GM19351 (cell line): ENCODE measurements at regions not wholly inside any gene's neighbourhood (a gene's known extent, or its start where the extent isn't known, plus 50 kb on each side); places are given as distances from the start of the nearest gene placed in this dataset.
A peak's percentile ranks its signal among the peaks of the same experiment; 100 is the strongest.
"Not testable (repeated sequence)": the region's sequence is repeated elsewhere in the genome, so short reads cannot be mapped to it uniquely, and the experiment has no call there.

ENCODE experiments used
- ATAC-seq: cut with Tn5 transposase; IDR thresholded peaks from one replicate; pipeline ENCODE4 v1.9.1; 2021; ENCODE audit warnings: mild to moderate bottlenecking, moderate library complexity; ENCODE audit not compliant: unreplicated experiment

DNA sequence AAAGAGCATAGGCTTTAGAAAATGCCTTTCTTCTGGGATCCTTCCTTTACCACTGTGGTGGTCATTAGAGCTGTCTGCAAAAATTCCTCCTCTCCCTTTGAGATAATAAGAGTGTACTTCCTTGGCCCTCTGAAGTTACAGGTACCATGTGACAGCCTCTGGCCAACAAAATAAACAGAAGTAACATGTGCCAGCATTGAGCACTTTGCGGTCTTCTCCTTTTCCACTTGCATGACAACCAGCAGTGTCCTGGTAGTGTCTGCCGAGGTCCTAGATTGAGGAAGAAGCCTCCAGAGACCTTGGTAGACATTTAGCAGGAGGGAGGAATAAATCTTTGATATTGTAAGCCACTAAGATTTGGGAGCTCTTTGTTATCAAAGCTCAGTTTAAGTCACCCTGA, 87.5 kb upstream of the ARID1B start:
- no peak for ATAC-seq

DNA sequence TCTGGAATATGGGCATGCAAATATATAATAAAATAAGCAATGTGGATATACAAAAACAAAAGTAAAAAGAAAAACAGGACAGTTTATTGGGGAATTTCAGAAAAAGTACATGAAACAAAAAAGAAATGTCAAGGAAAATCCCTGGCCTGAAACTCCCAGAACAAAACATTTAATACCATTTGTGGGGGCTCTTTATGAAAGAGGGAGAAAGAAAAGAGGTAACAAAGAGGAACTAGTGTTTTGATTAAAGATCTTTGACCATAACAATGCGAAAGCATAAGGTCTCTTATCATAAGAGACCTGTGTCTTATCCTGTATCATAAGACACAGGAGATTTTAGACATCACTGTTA, 88.6 kb upstream of the ARID1B start:
- ATAC-seq: no peak

DNA sequence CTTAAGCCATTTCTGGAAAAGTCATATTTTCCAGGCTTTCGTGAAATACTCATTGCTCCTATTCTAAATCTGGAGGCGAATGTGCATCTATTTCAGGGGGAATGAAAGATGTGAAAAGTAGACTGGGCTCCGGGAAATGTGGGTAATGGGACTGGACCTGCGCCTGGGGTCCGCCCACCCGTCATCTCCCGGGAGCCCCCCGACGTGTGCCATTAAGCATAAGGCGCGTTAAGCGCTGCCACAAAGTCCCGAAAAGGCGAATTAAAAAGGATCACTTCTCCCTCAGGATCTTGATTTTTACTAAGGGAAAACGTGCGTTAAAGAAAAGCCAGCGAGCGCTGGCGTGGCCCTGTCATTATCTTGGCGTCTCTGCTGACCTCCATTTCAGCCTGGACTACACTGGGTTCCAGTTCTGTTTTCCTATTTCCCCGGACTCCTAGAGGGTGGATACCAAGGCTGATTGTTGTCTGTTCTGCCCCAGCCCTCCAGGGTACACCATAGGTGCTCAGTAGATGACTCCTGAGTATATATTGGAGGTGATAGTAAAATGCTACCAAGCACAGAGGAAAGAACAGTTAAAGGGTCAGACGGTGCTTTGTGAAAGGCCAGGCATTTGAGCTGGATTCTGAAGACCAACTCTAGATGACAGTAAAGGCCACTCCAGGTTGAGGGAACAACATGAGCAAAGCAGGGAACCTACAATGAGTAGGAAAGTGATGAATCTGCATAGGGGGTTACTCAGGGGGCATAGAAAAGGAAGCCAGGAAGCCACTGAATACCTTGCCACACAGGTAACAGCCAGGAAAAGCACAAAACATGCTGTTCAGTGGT, 89.2 kb upstream of the ARID1B start:
- no peak for ATAC-seq

DNA sequence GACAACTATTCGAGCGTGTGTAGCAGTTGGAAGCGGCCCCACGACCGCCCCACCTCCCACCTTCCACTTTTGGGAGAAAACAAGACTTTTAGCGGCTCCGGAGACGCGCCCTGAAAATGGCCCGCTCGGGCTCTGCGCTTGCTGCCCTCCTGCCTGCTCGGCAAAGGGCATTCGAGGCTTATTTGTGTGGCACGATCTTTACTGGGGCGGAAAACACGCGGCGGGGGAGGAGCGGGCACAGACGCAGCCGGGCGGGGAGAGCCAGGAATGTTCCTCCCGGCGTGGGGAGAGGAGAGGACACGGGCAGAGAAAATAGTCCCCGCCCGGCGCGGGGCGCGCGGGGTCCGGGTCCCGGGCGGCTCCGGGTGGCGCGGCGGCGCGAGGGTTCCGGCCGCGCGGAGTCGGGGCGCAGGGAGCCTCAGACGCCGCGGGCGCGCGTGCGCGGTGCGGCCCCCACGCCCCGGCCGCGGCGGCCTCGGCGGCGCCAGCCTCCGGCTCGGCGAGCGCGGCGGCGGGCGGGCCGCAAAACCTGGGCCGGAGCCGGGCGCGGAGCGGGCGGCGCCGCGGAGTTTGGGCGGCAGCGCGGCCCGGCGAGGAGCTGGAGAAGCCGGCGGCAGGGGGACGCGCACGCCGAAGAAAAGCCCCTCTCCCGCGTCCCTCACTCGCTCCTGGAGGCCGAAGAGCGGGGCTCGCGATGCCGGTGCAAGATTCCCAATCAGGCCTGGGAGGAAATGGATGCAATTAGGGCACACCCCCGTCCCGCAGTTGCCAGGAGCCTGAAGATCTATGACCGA, 90.0 kb upstream of the ARID1B start:
- peak; percentile 57 for ATAC-seq

DNA sequence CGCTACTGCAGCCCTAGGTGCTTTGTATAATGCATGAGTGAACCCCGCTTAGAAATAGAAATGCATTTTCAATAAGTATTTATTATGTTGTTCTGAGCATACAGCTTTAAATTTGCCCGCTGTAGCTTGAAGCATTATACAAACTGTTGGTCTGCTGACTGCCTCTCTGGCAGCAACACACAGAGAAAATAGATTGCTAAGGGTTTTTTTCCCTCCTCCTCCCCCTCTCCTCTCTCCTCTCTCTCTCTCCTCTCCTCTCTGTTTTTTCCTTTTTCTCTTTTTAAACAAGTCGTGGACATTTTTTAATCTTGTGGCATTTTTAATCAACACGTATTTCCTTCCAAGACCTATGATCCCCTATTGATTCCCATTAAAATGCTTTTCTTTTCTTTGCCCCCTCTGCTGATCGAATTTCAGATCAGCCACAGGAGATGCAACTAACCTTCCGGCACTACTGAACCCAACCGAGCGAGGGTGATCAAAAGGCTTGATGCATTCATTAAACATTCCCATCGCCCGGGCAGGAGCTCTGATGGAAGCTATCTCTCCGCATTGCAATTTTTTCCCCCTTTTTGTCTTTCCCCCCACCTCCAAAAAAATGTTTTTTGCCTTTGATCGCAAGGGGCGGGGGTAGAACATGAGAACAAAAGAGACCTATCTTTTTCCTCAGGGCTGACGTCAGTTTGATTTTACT, 90.7 kb upstream of the ARID1B start:
- peak; percentile 18 for ATAC-seq

DNA sequence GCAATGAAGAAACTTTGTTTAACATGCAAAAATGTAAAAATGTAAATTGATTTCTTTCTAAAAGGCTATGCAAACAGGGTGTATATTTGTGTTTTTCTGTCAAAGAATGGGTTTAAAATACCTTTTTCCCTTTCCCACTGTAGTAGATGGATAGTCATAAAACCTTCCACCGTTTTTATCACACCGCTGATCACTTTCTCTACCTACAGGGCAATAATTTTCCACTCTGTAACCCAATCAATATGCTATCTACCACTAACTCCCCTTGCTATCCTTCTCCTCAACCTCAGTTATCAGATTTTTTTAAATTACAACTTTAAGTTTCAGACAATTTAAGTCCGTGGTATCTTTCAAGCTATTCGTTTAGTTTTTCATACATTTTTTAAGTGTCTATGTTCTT, 91.4 kb upstream of the ARID1B start:
- ATAC-seq: no peak

DNA sequence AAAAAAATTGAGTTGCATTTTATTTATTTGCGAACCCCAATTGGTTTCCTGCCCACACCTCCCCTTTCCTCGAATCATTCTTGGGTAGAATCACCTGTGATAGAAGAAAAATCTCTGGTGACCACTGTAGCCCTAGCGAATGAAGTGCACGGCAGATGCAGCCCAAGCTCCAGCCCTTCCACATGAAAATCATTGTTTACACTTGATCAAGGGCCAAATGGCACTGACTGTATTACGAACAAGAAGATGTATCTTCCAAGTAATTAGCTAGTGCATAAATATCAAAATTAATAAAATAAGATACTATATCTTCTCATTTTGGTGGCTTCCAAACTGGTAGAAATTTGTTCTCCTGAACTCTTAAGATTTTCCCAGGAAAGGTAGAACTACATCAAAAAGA, 93.4 kb upstream of the ARID1B start:
- no peak for ATAC-seq

DNA sequence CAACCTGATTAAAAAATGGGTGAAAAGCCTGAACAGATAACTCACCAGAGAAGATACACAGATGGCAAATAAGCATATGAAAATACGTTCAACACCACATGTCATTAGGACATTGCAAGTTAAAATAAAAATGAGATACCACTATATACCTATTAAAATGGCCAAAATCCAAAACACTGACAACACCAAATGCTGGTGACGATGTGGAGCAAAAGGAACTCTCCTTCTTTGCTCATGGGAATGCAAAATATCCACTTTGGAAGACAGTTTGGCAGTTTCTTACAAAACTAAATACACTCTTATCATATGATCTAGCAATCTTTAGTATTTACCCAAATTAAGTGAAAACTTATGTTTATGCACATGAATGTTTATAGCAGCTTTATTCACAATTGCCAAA, 100.5 kb upstream of the ARID1B start:
- ATAC-seq: no peak

DNA sequence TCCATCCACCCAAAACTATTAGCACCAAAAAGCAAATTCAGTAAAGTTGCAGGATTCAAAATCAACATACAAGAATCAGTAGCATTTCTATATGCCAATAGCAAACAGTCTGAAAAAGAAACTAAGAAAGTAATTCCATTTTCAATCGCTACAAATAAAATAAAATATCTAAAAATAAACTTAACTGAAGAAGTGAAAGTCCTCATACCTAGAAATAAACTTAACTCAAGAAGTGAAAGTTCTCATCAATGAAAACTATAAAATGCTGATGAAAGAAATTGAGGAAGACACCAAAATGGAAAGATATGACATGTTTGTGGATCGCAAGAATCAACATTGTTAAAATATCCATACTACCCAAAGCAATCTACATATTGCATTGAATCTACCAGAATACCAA, 103.0 kb upstream of the ARID1B start:
- ATAC-seq: no peak

DNA sequence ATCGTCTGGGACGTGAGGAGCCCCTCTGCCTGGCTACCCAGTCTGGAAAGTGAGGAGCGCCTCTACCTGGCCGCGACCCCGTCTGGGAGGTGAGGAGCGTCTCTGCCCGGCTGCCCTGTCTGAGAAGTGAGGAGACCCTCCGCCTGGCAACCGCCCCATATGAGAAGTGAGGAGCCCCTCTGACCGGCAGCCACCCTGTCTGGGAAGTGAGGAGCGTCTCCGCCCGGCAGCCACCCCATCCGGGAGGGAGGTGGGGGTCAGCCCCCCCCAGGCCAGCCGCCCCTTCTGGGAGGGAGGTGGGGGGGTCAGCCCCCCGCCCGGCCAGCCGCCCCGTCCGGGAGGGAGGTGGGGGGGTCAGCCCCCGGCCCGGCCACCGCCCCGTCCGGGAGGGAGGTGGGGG, 107.1 kb upstream of the ARID1B start:
- not testable (repeated sequence) for ATAC-seq

DNA sequence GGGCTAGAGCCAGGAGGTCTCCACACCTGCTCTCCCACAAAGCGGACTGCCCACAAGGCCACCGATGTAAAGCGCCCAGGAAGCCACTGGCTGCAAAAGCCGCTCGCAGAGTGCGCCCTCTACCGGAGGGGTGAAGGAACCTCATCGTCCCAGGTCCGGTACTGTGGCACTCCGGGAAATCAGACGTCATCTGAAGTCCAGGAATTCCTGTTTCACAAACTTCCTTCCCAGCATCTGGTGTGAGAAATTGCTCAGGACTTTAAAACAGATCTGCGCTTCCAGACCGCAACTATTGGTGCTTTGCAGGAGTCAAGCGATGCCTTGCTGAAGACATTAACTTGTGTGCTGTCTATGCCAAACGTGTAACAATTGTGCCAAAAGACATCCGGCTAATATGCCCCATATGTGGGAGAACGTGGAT, 115.1 kb upstream of the ARID1B start:
- no peak for ATAC-seq

DNA sequence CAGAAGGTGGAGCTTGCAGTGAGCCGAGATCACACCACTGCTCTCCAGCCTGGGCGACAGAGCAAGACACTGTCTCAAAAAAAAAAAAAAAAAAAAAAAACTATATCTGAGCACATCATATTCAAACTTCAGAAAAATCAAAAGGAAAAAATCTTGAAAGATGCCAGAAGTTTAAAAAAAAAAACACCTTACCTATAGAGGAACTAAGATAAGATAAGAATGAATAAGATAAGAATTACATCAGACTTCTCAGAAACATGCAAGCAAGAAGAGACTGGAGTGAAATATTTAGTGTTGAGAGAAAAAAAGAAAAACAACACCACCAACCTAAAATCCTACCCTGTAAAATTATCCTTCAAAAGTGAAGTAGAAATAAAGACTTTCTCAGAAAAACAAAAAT, 116.8 kb upstream of the ARID1B start:
- ATAC-seq: no peak

DNA sequence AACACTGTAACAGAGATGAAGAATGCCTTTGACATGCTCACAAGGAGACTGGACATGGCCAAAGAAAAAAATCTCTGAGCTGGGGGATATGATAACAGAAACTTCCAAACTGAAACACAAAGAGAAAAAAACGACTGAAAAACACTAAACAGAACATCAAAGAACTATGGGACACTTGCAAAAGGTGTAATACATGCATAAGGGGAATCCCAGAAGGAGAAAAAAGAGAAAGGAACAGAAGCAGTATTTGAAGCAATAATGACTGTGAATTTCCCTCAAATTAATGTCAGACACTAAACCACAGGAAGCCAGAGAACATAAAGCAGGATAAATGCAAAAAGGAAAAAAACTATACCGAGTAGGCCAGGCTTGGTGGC, 117.4 kb upstream of the ARID1B start:
- no peak for ATAC-seq

DNA sequence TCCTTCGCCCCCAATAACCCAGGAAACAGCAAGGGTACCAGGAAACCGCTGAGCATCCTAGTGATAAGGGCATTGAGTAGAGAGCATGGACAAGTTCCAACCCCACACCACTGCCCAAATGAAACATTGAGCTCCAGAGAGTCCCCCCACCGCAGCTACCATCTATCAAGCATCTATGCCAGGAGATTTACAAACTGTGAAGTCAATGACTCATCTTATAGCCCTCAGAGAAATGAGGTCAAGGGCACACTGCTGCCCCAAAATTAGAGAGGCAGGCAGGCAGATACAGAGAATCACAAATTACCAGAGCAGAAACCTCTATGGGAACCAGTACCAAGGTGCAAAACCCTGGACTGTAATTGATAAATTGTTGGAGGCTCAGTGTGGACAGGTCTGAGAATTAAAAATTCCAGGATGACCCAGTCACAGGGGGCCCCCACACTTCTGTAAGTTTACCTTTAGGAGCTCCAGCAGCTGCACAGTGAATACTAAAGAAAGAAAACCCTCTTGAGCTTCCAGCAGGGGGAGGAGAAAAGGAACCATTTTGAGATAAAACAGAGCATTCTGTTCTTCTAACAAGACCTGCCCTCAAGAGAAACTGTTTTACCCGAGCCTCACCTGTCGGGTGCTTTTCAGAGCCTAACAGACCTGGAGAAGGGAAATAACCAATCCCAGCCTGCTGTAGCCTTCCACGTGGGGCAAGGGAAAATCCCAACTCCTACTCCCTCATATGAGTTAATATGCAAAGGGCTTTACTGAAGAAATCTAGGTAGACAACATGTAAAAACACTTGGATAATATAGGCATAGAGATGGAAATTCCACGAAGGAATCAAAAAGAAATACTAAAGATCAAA, 118.0 kb upstream of the ARID1B start:
- no peak for ATAC-seq

DNA sequence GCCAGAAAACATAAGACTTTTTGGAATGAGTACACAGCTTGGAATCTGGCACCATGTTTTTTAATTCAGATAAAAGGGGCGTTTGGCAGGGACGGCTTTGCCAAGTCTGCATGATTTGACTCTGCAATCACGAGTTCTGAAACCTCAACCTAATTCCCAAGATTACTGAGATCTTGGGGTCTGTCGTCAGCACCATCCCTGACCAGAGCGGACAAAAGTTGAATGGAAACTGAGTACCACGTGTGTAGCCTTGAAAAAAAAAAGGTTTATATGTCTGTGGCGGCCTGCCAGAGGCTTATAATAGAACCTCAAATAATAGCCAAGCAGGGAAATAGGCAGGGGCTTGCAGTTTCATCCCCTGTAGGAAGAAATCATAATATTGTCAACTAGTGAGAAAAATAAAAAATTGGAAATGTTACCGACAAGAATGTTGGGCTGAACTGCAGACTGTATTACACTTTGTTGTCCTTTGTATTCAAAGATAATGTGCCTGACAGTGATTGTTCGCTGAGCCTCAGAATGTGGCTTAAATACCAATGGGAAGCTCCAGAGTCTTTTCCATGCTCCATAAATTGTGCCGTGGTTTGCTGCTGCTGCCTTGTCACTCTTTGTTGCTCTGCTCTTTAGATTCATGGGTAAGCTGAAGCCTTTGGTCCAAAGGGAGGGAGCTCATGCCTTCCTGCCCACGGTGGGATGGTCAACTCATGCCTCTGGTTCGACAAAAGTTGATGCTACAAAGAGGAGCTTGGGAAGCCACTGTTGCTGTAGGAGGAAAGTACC, 118.8 kb upstream of the ARID1B start:
- no peak for ATAC-seq

DNA sequence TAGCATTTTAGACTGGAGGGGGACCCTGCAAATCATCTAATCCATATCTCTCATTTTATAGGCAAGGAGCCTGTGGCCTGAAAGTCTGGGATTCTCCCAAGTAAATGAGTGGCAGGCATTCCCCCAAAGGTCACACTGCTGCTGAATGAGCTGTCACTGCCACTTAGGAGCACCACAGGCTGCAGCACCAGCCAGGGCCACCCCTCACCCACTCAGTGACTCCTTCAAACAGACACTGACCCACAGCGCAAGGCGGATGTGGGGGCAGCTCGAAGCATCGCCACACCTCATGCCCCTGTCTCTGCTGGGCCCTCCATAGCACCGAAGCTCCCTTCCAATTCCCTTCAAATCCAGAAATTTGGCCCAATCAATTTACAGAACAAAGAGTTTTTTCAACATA, 119.9 kb upstream of the ARID1B start:
- ATAC-seq: no peak

DNA sequence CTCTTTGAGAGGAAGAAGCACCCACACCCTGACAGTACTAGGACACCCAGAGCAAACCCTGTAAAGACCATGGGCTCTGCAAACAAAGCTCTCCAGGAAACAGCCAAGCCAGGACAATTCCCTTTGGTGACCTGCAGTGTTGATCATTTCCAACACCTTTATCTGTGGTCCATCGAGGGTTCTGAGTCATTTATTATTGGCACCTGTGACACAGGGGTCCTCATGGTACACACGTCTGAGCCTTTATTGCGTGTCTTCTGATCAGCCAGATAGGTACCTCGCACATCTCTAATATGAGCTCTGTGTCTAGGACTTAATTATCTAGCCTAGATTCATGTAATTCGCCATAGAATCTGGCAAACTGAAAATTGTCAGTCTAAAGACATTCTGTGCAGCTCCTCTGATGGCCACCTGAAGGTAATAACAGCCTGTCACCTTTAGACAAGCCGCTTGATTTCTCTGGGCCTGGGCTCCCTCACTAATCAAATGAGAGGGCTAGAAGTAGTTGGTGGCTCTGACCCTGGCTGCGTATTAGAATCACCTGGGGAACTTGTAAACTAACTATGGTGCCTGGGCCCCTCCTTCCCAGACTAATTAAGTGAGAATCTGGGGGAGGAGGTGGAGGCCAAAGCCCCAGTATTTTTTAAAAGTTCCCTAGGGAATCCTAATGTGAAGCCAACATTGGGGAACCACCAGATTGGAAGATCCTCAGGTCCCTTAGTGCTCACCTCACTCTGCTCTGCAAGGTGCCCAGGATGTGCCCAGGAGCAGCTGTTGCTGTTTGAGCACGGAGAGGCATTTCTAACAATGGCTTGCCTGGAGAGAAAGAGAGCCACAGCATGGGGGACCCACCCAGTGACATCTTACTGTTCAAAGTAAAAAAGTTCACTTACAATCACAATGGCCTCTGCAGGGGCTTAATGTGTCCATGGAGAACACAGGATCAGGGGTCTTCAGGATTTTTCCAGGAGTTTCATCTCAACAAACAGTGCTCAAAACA, 122.0 kb upstream of the ARID1B start:
- no peak for ATAC-seq

DNA sequence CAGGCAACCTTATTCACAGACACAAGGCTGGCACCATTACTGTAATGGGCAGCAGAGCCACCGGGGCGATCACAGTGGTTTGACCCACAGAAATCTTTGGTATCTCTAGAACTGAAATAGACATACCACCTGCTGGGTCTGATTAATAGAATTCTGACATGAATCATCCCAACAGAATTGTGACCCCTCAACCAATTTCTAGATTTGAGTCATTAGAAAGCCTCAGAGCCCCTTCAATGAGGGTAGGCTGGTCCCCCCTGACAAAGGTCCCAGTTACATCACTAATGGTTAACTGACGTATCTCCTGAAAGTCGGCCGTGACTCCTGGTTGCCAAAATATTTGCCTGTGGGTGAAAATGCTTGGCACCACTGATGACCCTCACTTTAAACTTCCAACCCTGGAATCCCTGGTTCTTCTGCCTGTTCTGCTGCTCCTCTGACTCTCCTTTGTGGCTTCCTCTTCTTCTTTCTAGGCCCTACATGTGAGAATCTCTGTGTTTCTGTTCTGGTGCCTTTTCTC, 124.9 kb upstream of the ARID1B start:
- ATAC-seq: no peak

DNA sequence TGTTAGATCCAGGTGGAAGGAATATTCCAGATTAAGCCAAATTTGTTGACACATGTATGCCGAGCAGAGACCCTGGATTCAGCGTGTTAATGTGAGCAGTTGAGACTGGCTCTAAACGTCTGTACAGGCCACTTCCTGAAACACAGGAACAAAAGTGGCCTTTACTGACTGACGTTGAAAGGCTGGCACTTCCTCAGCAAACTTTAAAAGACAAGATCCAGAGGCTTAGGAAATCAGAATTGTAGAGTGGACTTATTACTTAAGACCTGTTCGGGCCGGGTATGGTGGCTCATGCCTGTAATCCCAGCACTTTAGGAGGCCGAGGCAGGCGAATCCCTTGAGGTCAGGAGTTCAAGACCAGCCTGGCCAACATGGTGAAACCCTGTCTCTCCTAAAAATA, 125.7 kb upstream of the ARID1B start:
- ATAC-seq: no peak
